ENCODE measurements at regions not wholly inside any gene's neighbourhood (a gene's known extent, or its start where the extent isn't known, plus 50 kb on each side); places are given as distances from the start of the nearest gene placed in this dataset.
"Not testable (repeated sequence)": the region's sequence is repeated elsewhere in the genome, so short reads cannot be mapped to it uniquely, and the experiment has no call there.

DNA sequence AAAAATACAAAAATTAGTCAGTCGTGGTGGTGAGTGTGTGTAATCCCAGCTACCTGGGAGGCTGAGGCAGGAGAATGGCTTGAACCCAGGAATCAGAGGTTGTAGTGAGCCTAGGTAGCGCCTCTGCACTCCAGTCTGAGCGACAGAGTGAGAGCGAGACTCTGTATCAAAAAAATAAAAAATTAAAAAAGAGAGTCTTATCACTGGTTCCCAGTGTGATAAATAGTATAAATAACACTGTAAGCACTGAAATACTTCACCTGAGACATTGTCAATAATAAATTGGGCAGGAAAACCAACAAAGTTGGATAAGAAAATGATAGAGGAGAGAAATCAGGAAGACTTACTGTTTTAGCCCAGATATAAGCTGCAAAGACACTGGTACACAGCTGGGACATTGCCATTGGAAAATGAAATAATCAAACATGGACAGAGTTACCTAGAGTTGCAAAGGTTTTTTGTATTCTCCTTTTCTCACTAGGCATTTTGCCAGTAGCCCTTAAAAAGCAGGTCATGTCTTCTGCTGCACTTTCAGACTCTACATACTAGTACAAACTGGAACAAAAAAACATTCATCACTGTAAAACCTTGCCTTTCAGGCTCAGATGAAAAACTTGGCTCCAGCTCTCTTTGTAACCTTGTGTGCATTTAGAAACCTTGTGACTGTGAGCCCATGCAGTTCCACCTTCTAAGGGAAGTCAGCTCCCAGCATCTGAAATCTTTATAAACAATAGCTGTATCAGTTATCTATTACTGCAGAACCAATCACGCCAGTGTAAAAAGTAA lies 55.0 kb upstream of the PPP1R2C start:
- DNase-seq (ENCODE audit: low spot score) = no peak

DNA sequence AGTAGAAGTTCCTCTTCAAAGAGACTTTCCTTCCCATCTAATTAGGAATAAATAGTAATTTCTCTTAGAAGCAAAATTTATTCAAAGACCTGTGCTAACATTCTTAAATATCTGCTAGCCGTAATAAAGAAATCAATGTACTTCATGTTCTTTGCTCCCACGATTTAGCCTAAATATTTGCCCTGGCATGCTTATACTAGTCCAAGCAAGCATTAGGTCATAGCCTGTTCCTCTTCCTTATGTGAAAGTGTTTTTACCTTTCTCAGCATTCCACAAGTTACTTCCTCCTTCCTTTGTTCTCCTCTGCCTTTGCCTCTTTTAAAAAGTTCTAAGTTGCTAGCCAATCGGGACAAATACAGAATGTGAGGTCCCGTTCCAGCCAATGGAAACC lies 55.6 kb upstream of the PPP1R2C start:
- not testable (repeated sequence) for DNase-seq (ENCODE audit: low spot score)

DNA sequence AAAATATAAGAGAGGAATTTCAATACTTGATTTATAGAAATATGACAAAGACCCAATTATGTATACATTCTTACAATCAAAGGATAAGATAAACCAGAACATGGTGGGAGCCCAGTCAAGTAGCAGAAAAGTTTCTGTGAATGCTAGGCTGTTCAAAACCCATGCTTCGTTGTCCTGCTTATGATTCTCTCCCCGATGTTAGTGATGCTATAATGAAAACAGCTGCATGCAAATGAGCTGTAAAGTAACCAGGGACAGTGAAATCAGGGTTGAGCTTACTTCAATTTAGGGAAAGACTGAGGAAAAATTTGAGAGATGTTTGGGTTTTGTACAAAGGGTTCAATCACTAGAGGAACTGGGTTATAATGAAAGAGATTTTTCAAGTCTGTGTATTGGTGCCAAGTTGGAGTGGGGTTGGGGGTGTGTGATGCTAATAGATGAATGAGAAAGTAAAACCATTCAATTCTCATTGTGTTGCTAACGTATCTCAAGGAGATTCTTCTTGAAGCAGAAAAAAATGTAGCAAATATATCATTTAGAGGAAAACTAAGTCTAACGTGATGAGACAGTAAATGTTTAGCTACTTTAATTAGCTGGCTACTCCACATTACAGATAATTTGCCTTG lies 59.3 kb upstream of the PPP1R2C start:
- no peak for DNase-seq (ENCODE audit: low spot score)

DNA sequence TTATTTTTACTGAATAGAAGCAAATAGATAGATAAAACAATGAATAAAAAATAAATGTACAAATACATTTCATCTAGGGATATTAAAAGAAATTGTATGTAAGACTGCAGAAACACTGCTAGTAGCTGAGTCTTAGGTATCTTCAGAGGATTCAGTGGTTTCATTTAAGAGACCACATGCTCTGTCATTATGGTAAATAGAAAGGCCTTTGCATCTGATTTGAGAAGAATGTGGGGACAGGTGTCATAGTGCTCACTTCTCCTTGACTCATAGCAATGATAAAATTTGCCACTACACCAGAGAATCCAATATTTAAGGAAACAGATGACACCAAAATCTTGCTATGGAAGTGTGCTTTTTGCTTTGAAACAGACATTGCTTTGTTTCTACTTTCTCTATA lies 59.8 kb upstream of the PPP1R2C start:
- no peak for DNase-seq (ENCODE audit: low spot score)

DNA sequence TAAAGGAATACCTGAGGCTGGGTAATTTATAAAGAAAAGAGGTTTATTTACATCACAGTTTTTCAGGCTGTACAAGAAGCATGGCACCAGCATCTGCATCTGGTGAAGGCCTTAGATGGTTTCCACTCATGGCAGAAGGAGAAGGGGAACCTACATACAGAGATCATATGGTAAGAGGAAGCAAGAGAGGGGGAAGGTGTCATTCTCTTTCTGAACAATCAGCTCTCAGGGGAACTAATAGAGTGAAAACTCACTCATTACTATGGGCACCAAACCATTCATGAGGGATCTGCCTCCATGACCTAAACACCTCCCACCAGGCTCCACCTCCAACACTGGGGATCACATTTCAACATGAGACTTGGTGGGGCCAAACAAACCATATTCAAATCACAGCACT lies 61.7 kb upstream of the PPP1R2C start:
- DNase-seq (ENCODE audit: low spot score) = no peak

DNA sequence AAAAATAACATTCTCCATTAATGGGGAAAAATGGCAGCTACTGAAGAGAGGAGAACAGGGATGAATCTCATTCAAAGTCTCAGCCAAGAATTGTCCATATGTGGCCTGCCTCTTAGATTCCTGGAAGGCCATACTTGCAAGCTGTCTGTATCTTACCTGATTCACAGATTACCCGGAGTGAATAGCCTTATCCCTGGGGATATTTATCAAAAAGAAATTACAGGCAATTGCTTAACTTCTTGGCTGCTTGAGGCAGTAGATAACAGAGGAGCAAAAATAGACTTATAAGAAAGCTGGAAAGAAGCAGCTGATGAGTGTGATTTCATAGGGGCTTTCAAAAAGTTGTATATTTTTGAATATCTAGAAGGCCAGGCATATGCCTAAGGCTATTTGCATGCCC lies 68.8 kb upstream of the PPP1R2C start:
- DNase-seq (ENCODE audit: low spot score) = no peak

DNA sequence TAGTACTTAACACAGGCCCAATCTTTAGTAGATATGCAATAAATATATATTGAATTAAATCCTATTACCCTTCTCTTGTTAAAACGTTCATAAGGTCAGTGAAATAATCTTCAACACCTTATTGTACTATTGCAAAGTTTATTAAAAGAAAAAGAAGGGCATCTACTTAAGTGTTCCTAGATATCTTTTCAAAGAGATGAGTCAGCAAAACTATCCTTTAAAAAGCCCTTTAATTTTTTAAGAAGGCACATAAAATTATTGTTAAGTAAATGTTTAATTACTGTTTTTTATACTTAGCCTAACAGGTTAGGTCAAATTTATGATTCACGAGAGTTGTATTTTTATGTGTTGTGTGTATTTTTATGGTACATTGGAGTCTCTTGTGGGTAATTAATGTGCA lies 77.3 kb upstream of the PPP1R2C start:
- no peak for DNase-seq (ENCODE audit: low spot score)

DNA sequence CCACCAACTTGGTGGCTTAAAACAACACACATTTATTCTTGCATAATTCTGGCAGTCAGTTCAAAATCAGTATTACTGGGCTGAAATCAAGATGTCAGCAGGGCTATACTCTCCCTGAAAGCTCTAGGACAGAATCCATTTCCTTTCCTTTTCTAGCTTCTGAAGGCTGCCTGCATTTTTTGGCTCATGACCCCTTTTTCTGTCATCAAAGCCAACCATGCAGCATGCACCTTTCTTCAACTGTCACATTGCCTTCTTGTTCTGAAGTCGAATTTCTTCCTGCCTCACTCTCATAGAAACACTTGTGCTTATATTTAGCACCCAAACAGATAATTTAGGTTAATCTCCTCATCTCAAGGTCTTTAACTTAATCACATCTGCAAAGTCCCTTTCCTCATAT lies 79.8 kb upstream of the PPP1R2C start:
- DNase-seq (ENCODE audit: low spot score) = no peak

DNA sequence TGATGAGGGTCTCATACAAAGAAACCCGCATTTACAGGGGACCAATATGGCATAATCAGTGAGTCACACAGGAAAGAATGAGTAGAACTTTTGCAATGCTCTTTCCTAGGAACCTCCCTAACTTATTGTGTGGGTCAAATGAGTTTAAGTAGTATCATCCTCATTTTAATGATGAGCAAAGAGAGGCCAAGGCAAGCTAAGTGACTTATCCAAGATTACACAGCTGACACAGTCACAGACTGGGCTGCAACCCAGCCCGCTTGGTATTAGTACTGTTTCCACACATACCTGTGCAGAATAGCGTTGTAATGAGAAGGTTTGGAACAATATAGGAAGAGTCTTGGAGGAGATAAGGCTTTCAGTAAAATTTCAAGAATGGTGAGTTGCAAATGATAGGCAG lies 91.0 kb upstream of the PPP1R2C start:
- no peak for DNase-seq (ENCODE audit: low spot score)

DNA sequence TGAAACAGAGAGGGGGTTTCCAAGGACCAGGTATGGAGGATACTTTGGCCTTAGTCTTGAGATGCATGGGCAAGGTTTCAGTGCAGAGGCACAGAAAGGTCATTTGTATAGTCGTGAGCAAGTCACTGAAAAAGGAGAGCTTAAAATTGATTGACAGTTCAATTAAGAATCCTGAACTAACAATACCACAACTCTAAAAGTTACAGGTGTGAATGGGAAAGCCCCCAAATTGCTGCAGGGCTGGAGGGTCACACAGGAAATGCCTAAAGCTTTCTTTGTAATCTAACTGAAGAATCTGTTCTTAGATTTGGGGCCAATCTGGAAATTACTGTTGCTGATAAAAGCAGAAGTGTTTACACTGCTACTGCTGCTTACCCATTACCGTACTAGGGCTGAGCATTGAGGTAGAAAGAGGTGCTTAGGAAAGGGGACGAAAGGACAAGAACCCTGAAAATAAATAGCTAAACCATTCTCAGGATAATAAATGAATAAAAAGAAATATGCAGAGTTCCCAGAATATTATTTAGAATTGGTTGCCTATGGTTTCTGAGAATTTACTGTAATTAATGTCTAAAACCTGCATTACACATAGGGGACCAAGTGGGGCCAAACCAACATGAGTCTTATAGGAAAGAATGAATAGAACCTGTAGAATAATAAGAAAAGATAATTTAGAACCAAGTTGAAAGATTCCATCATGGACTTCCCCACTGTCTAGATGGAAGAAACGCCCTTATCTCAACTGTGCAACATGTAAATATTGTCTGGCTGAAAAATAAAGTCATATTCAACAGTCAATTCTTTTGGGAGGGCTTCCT lies 91.9 kb upstream of the PPP1R2C start:
- DNase-seq (ENCODE audit: low spot score) = no peak

DNA sequence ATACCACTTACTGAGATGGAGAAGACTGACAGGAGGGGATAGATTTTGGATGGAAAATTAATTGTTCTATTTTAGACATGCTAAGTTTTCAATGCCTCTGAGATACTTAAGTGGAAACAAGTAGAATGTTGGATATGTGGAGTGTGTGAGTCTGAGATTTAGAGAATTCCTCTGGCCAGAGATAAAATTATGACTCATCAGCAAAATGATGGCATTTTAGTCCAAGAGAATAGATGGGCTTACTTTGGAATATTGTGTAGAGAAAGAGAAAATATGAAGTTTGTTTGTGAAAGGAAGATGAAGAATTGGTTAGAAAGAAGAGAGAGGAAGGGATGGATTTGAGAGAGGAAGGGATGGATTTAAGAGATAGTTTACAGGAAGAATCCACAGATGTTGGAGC lies 108.6 kb upstream of the PPP1R2C start:
- no peak for DNase-seq (ENCODE audit: low spot score)

DNA sequence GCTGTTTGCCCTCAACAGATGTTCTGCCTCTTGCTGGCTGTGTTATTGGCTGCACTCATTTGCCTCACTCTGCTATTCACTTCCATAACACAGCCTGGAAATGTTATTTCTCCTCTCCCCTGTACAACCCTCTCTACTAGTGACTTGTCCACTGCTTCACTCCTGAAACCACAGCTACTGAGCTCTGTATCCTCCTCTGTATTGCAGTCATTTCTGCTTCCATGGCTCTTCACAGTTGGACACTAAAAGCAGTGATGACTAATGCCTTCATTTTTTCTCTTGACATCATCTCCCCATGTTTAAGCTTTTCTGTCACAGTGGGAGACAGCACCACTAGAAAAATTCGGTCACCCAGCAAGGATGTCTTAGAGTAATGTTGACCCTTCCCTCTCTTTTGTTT lies 123.0 kb upstream of the PPP1R2C start:
- DNase-seq (ENCODE audit: low spot score) = no peak

DNA sequence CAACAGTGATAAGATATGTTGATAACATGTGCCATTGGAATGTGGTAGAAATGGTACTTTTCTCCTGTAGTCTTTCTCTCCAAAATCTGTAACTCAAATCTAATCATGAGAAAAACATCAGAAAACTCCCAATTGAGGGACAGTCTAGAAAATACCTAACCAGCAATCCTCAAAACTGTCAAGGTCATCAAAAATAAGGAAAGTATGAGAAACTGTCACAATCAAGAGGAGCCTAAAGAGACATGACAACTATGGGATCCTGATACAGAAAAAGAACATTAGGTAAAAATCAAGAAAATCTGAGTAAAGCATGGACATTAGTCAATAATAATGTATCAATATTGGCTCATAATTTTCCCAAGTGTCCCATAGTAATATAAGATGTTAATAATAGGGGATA lies 124.5 kb upstream of the PPP1R2C start:
- no peak for DNase-seq (ENCODE audit: low spot score)

DNA sequence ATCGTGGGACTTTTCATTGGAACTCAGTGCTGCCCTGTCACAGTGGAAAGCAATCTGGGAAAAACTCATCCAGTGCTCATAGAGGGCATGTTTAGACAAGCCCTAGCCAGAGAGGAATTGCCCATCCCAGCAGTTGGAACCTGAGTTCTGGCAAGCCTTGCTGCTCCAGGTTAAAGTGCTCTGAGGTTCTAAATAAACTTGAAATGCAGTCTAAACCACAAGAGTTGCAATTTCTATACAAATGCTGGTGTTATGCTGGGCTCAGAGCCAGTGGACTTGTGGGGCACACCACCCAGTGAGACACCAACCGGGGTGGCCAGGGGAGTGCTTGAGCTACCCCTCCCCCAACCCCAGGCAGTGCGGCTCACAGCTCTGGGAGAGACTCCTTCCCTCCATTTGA lies 142.8 kb upstream of the PPP1R2C start:
- DNase-seq (ENCODE audit: low spot score) = no peak

DNA sequence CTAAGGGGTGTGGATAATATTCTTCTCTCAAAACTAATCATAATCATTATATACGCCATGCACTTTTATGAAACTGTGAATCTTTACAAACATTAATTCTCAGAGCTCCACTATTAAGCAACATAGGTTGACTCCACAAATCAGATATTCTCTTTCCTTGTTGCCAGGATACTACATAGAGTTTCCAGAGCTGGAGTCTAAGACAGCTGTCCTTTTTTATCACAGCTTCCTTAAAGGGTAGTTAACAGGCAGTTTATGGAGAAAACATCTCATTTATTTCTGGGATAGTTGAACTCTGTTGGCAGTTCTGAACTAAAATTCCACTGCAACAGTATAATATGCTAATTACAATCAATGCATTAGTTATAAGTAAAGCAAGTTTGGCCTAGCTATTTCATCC lies 152.1 kb upstream of the PPP1R2C start:
- DNase-seq (ENCODE audit: low spot score) = no peak

DNA sequence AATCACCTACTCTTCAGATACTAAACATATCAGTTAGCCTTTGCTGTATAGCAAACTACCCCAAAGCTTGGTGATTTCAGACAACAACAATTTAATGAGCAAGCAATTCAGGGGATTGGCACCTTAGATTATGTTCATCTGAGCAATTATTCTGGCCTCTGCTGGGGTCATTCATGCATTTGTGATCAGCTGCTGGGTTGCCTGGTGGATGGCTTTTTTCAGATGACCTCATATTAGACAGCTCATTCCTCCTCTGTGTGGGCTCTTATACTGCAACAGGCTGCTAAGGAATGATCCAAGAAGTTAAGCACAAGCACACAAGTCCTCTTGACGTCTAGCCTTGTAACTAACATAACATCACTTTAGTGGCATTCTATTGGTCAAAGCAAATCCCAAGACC lies 153.0 kb upstream of the PPP1R2C start:
- DNase-seq (ENCODE audit: low spot score) = no peak

DNA sequence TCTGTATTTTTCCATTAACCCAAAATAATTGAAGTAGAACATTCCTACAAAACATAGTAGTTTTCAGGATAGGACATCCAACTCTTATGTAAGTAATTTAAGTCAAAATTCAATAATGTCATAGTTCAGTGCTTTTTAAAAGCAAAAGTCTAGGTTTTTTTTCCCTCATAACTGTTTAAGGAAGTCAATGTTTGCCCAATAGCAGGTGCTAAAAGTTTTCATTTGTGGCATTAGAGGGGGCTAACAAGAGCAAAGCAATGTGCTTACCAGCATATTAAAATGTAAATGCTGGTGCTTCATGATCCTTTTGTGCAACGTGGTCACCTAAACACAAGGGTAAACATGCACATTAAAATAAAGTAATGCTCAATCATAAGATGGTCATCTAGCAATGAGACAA lies 155.2 kb upstream of the PPP1R2C start:
- DNase-seq (ENCODE audit: low spot score) = no peak

DNA sequence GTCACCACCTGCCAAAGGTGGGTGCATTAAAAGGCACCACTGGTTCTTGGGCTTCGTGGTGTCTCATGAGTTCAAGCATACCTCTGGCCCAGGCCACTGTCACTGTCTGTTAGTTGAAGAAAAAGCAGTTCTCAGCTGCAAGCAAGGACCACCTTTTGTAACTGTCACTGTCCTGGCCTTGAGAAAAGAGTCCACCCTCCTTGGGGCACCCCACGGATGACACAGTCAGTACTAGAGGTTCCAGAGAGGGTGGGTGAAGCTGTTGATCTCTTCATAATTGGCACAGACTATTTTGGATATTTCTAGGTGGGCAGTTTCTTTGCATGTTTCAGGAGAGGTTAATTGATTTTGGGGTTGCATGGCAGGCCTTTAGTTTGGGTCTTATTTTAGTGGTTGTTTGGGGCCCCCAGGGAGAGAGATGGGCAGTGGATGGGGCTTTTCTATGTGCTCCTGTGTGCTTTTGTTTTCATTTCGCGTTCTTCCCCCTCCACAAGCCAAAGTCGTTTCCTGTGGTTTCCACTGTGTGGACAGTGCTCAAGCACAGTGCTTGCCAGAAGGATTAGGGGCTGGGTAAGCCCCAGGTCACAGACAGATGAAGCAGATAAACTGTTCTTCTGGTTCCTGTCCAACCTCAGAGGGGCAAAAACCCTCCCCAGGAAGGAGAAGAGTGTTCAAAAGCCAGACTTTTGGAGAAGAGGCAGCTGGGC lies 156.2 kb upstream of the PPP1R2C start:
- no peak for DNase-seq (ENCODE audit: low spot score)

DNA sequence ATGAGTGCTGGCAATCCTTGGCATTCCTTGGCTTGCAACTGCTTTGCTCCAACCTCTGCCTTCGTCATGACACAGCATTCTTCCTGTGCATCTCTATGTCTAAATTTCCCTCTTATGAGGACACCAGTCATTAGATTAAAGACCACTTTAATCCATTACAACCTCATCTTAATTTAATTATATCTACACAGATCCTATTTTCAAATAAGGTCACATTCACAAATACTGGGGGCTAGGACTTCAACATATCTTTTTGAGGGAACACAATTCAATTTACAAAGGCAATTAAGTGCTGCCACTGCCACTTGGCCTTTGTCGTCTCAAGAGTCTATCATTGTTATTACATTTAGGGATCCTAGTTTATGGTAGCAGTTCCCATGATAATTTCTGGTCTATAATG lies 163.7 kb upstream of the PPP1R2C start:
- no peak for DNase-seq (ENCODE audit: low spot score)

DNA sequence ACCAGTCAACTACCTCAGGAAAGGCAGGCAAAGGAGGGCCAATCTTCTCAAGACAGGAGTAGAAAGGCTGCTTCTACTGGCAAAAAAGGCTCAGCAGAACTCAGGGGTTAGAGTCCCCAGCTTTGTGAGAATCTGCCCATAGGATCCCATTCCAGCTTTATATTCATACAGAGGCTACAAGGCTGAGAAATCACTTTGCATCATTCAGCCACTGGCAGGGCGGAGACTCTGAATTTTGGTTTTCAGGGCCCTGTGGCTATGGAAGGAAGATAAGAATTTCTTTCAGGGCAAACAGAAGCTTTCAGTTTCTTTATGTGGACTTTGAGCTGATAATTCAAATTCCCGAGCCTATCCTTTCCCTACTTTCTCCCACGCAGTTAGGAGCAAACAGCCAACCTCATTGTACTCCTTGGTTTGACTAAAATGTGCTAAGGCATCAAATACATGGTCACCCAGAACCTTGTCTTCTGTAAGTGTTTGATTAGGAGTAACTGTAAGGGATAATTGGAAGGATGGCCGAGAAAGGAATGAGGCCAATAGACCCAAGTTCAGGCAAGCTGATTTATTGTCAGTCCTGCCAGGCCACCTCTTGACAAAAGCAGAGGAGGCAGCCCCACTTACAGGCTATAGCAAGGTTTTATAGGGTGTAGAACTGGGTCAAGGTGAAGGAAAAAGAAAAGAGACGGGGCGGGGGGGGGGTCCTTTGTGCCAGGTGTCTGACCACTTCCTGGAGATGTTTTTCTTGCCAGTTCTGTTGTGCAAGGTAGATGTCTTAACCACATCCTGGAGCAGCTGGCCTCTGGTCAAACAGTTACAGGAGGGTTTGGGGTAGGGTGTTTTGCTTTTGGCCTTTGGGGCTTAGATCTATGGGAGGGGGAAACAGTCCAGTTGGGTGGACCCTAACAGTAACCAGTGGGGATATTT lies 165.3 kb upstream of the PPP1R2C start:
- no peak for DNase-seq (ENCODE audit: low spot score)

DNA sequence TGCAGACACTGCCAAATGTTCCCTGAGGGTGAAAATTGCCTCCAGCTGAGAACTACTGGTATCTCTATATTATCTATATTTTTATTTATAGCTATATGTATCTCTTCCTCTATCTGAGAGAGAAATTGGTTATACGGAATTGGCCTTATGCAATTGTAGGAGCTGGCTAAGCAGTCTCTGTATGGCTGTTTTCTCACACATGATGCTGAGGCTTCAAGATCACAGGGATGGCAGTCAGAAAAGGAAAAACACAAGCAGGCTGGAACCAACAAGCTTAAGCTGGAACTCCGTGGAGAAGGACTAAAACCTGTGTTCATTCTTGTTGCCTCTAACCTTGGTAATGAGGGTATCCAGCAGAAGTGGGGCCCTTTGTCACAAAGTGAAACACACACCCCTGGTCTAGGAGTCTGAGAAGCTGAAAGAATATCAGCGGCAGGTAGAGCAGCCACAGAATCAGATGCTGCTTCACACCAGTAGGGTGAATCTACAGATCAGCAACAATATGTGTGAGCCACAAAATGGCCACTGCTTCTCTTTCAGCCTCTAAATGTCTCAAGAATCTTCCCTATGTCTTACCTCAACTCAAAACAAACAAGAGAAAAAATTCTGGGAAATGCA lies 166.5 kb upstream of the PPP1R2C start:
- no peak for DNase-seq (ENCODE audit: low spot score)
